GM03348 (cell line): ENCODE measurements at regions not wholly inside any gene's neighbourhood (a gene's known extent, or its start where the extent isn't known, plus 50 kb on each side); places are given as distances from the start of the nearest gene placed in this dataset.

ENCODE experiments used
- DNase-seq: peaks from one replicate; pipeline ENCODE4 v3.0.0; 2012; ENCODE audit warnings: low spot score

GRCh38 chr10:10860455-10860976, 157.2 kb upstream of the CELF2 start:
- no peak for DNase-seq

GRCh38 chr10:10865303-10865702, 152.4 kb upstream of the CELF2 start:
- DNase-seq, result peak; percentile 53

- DNase-seq, result no peak
Observed at GRCh38 chr10:10865913-10866312, 151.8 kb upstream of the CELF2 start.

- DNase-seq, result no peak
Observed at GRCh38 chr10:10869592-10869991, 148.1 kb upstream of the CELF2 start.

GRCh38 chr10:10870523-10871241, 147.0 kb upstream of the CELF2 start:
- DNase-seq, result no peak

- DNase-seq, result no peak
Observed at GRCh38 chr10:10871352-10871751, 146.3 kb upstream of the CELF2 start.

- peak; percentile 84 for DNase-seq
Observed at GRCh38 chr10:10872035-10872673, 145.5 kb upstream of the CELF2 start.

GRCh38 chr10:10872764-10873163, 144.9 kb upstream of the CELF2 start:
- no peak for DNase-seq

GRCh38 chr10:10873289-10873688, 144.4 kb upstream of the CELF2 start:
- DNase-seq, result no peak

GRCh38 chr10:10873915-10874314, 143.8 kb upstream of the CELF2 start:
- no peak for DNase-seq

GRCh38 chr10:10878963-10879362, 138.7 kb upstream of the CELF2 start:
- DNase-seq, result no peak

GRCh38 chr10:10881117-10881813, 136.4 kb upstream of the CELF2 start:
- no peak for DNase-seq

- no peak for DNase-seq
Observed at GRCh38 chr10:10883737-10884136, 133.9 kb upstream of the CELF2 start.

GRCh38 chr10:10886861-10887531, 130.7 kb upstream of the CELF2 start:
- DNase-seq, result no peak

GRCh38 chr10:10891124-10892082, 126.3 kb upstream of the CELF2 start:
- peak; percentile 59 for DNase-seq

GRCh38 chr10:10892290-10892875, 125.3 kb upstream of the CELF2 start:
- DNase-seq, result no peak

GRCh38 chr10:10897400-10897799, 120.3 kb upstream of the CELF2 start:
- DNase-seq, result no peak

- no peak for DNase-seq
Observed at GRCh38 chr10:10901906-10902305, 115.8 kb upstream of the CELF2 start.

GRCh38 chr10:10902951-10903350, 114.7 kb upstream of the CELF2 start:
- no peak for DNase-seq

GRCh38 chr10:10903620-10904019, 114.1 kb upstream of the CELF2 start:
- no peak for DNase-seq

GRCh38 chr10:10910634-10911033, 107.0 kb upstream of the CELF2 start:
- DNase-seq, result no peak
